PC-3 (cell line): ENCODE measurements at regions not wholly inside any gene's neighbourhood (a gene's known extent, or its start where the extent isn't known, plus 50 kb on each side); places are given as distances from the start of the nearest gene placed in this dataset.

ENCODE experiments used
- ATAC-seq: fragments of 200-7000 bp; cut with Tn5 transposase; 2 replicates; pipeline ENCODE4 v1.9.1; 2020; ENCODE audit warnings: mild to moderate bottlenecking, moderate library complexity
- BruUV-seq: library from RNA; stranded (reverse); fragments of 400-500 nt; replicated peaks from 2 replicates; lab custom pipeline; 2021; lab: Mats Ljungman, UMichigan
- CTCF ChIA-PET: fragments of 300-600 bp; sonication (Branson Sonifier 250); formaldehyde crosslinking; loops from one replicate; lab custom pipeline; 2022; ENCODE audit warnings: antibody characterized with exemption; lab: Charles Lee
- POLR2A ChIA-PET: fragments of 300-600 bp; sonication (Branson Sonifier 250); formaldehyde crosslinking; loops from one replicate; lab custom pipeline; 2022; ENCODE audit warnings: antibody characterized with exemption; ENCODE audit not compliant: unreplicated experiment; lab: Charles Lee
- DNase-seq: peaks from one replicate; pipeline ENCODE4 v3.0.0-alpha.2; 2015
- H2AFZ ChIP-seq: fragments of 300-600 bp; sonication (generic); 2 replicates; pipeline ENCODE4 v1.6.0; 2016; ENCODE audit warnings: antibody characterized with exemption, low read length
- H3F3A ChIP-seq: fragments of 300-600 bp; sonication (generic); one replicate; pipeline ENCODE4 v1.6.0; 2017; ENCODE audit warnings: antibody characterized with exemption, low read length, control low read depth, mild to moderate bottlenecking; ENCODE audit not compliant: unreplicated experiment
- H3K27ac ChIP-seq: fragments of 300-600 bp; sonication (generic); 2 replicates; pipeline ENCODE4 v1.5.1; 2016; ENCODE audit warnings: mild to moderate bottlenecking, low read length
- H3K27me3 ChIP-seq: fragments of 300-600 bp; sonication (generic); 2 replicates; pipeline ENCODE4 v1.6.1; 2016; ENCODE audit warnings: low read length, mixed read lengths
- H3K36me3 ChIP-seq: fragments of 300-600 bp; sonication (generic); 2 replicates; pipeline ENCODE4 v1.6.1; 2016; ENCODE audit warnings: low read depth, mixed run types, low read length, mixed read lengths
- H3K4me1 ChIP-seq: fragments of 300-600 bp; sonication (generic); 2 replicates; pipeline ENCODE4 v1.5.1; 2016; ENCODE audit warnings: low read length; ENCODE audit not compliant: insufficient read depth
- H3K4me2 ChIP-seq: fragments of 300-600 bp; sonication (generic); 2 replicates; pipeline ENCODE4 v1.6.0; 2016; ENCODE audit warnings: low read length
- H3K4me3 ChIP-seq: fragments of 300-600 bp; sonication (generic); 2 replicates; pipeline ENCODE4 v1.5.1; 2016; ENCODE audit warnings: mild to moderate bottlenecking, low read length, mixed read lengths
- H3K79me2 ChIP-seq: fragments of 300-600 bp; sonication (generic); 2 replicates; pipeline ENCODE4 v1.6.1; 2017; ENCODE audit warnings: low read length, mixed read lengths
- H3K9ac ChIP-seq: fragments of 300-600 bp; sonication (generic); 2 replicates; pipeline ENCODE4 v1.6.0; 2016; ENCODE audit warnings: mild to moderate bottlenecking, low read length
- H3K9me2 ChIP-seq: fragments of 300-600 bp; sonication (generic); replicated peaks from 2 replicates; pipeline ENCODE4 v1.6.1; 2016; ENCODE audit warnings: mixed run types, low read length, mixed read lengths
- H3K9me3 ChIP-seq: fragments of 300-600 bp; sonication (generic); 2 replicates; pipeline ENCODE4 v1.6.1; 2016; ENCODE audit warnings: low read length, mixed read lengths
- H4K20me1 ChIP-seq: fragments of 300-600 bp; sonication (generic); 2 replicates; pipeline ENCODE4 v1.6.1; 2016; ENCODE audit warnings: low read length, mixed read lengths
- CTCF ChIP-seq: fragments of 300-600 bp; sonication (generic); conservative IDR thresholded peaks from 2 replicates; pipeline ENCODE4 v1.5.1; 2017; ENCODE audit warnings: antibody characterized with exemption, low read depth, mild to moderate bottlenecking, low read length
- EZH2 ChIP-seq: fragments of 300-600 bp; sonication (generic); IDR thresholded peaks from one replicate; pipeline ENCODE4 v1.6.1; 2017; ENCODE audit warnings: antibody characterized with exemption, mild to moderate bottlenecking, low read length; ENCODE audit not compliant: unreplicated experiment
- EZH2phosphoT487 ChIP-seq: fragments of 300-600 bp; sonication (generic); IDR thresholded peaks from 2 replicates; pipeline ENCODE4 v1.6.1; 2018; ENCODE audit warnings: mild to moderate bottlenecking, antibody characterized with exemption, low read length, borderline replicate concordance
- intact Hi-C: fragments of 100-400 bp; cut with micrococcal nuclease; formaldehyde crosslinking; loops from 2 replicates; pipeline ENCODE4 v1.9.0; 2023

GRCh38 chrX:37287741-37288444, 61.3 kb upstream of the PRRG1 start:
- Histone ChIP-seq H3K27me3 (no peaks in the 10 kb centered on the region), H3K9me2 (no peaks in the 10 kb centered on the region), H3K9me3 (no peaks in the 10 kb centered on the region), H4K20me1 (no peaks in the 10 kb centered on the region), H3K36me3 (no peaks in the 10 kb centered on the region), H2AFZ (no peak overlapping the region), H3K4me2 (no peak overlapping the region), H3K4me1 (no peaks in the 10 kb centered on the region), H3K79me2 (no peaks in the 10 kb centered on the region), H3K4me3 (no peak overlapping the region), H3K27ac (no peak overlapping the region), H3K9ac (no peak overlapping the region), H3F3A (no peaks in the 10 kb centered on the region)
- ChIA-PET POLR2A (no interaction called here), CTCF (no interaction called here)
- TF ChIP-seq EZH2 = no peak
- no peak for TF ChIP-seq EZH2phosphoT487
- TF ChIP-seq CTCF = no peak
- BruUV-seq = no TSS peak
- no peak for ATAC-seq
- DNase-seq = peak; percentile 12
- intact Hi-C loops = no loop called here

GRCh38 chrX:37291924-37292323, 57.2 kb upstream of the PRRG1 start:
- DNase-seq (no peak), ATAC-seq (no peak)
- Histone ChIP-seq H3K4me2 (no peak overlapping the region), H3F3A (no peaks in the 10 kb centered on the region), H3K4me1 (no peaks in the 10 kb centered on the region), H3K79me2 (no peaks in the 10 kb centered on the region), H3K36me3 (no peaks in the 10 kb centered on the region), H3K9me2 (no peaks in the 10 kb centered on the region), H4K20me1 (no peaks in the 10 kb centered on the region), H3K27ac (no peak overlapping the region), H3K9ac (no peak overlapping the region), H3K4me3 (no peak overlapping the region), H2AFZ (no peak overlapping the region), H3K9me3 (no peaks in the 10 kb centered on the region), H3K27me3 (no peaks in the 10 kb centered on the region)
- no peak for TF ChIP-seq CTCF
- no peak for TF ChIP-seq EZH2phosphoT487
- no peak for TF ChIP-seq EZH2
- ChIA-PET CTCF (no interaction called here), POLR2A (no interaction called here)
- BruUV-seq = no TSS peak
- intact Hi-C loops = no loop called here
